HFFc6 (cell line): ENCODE measurements at regions not wholly inside any gene's neighbourhood (a gene's known extent, or its start where the extent isn't known, plus 50 kb on each side); places are given as distances from the start of the nearest gene placed in this dataset.

ENCODE experiments used
- DNase-seq: peaks from one replicate; pipeline ENCODE4 v3.0.0-alpha.2; 2018
- H3K27ac Mint-ChIP-seq: 2 replicates; pipeline ENCODE4 v1.8.0; 2020; ENCODE audit warnings: mild to moderate bottlenecking, mixed read lengths
- H3K27me3 Mint-ChIP-seq: 2 replicates; pipeline ENCODE4 v1.8.0; 2021; ENCODE audit warnings: mild to moderate bottlenecking, moderate library complexity, mixed read lengths; ENCODE audit not compliant: insufficient read depth
- H3K36me3 Mint-ChIP-seq: 2 replicates; pipeline ENCODE4 v1.8.0; 2021; ENCODE audit warnings: low read depth, mixed read lengths
- H3K4me1 Mint-ChIP-seq: 2 replicates; pipeline ENCODE4 v1.8.0; 2020; ENCODE audit warnings: low read depth, mixed read lengths
- H3K4me3 Mint-ChIP-seq: 2 replicates; pipeline ENCODE4 v1.8.0; 2020; ENCODE audit warnings: mild to moderate bottlenecking, moderate library complexity, mixed read lengths
- H3K9me3 Mint-ChIP-seq: 2 replicates; pipeline ENCODE4 v1.8.0; 2020; ENCODE audit warnings: mild to moderate bottlenecking, mixed read lengths
- TF ChIP-seq, protein P1 (sequence below): fragments of 200-600 bp; sonication (generic); IDR thresholded peaks from 2 replicates; pipeline ENCODE4 v1.5.0; 2021; ENCODE audit warnings: antibody characterized with exemption, mild to moderate bottlenecking

DNA sequence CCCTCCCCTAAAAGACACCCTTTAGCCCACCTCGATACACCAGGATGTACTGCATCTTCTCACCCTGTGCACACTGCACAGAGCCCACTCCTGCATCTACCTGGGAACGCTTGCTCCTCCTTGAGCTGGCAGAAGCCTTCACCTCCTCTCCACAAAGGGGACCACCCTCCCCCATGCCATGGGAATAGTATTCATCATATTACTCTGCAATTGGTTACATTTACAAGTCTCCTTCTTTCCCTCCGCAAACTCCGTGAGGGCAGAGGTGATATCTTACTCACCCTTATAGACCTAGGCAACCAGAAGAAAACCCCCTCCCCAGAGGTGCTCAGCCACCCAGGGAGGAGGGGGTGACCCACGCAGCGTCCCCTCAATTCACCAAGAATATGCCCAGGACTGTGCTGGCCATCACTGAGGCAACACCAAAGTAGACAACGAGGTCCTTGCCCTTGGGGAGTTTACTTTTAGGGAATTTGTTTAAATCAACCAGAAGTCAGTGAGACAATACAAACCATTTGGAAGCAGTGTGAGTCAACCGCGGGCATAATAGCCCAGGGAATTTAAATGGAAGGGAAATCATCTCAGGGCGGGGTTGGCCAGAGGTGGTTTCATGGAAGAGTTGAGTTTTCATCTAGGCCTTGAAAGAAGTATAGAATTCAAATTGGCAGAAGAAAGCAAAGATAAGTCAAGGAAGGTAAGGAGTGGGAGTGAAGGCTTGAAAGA lies 214.5 kb downstream of the BARX2 start:
- no peak overlapping the region for H3K4me3 Mint-ChIP-seq
- no peaks in the 10 kb centered on the region for H3K4me1 Mint-ChIP-seq
- no peaks in the 10 kb centered on the region for H3K36me3 Mint-ChIP-seq
- no peak overlapping the region for H3K27ac Mint-ChIP-seq
- TF ChIP-seq, protein P1, sequence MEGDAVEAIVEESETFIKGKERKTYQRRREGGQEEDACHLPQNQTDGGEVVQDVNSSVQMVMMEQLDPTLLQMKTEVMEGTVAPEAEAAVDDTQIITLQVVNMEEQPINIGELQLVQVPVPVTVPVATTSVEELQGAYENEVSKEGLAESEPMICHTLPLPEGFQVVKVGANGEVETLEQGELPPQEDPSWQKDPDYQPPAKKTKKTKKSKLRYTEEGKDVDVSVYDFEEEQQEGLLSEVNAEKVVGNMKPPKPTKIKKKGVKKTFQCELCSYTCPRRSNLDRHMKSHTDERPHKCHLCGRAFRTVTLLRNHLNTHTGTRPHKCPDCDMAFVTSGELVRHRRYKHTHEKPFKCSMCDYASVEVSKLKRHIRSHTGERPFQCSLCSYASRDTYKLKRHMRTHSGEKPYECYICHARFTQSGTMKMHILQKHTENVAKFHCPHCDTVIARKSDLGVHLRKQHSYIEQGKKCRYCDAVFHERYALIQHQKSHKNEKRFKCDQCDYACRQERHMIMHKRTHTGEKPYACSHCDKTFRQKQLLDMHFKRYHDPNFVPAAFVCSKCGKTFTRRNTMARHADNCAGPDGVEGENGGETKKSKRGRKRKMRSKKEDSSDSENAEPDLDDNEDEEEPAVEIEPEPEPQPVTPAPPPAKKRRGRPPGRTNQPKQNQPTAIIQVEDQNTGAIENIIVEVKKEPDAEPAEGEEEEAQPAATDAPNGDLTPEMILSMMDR, result no peak
- H3K9me3 Mint-ChIP-seq, result no peaks in the 10 kb centered on the region
- H3K27me3 Mint-ChIP-seq, result peaks cover 20% of the 10 kb centered on the region
- DNase-seq, result no peak

DNA sequence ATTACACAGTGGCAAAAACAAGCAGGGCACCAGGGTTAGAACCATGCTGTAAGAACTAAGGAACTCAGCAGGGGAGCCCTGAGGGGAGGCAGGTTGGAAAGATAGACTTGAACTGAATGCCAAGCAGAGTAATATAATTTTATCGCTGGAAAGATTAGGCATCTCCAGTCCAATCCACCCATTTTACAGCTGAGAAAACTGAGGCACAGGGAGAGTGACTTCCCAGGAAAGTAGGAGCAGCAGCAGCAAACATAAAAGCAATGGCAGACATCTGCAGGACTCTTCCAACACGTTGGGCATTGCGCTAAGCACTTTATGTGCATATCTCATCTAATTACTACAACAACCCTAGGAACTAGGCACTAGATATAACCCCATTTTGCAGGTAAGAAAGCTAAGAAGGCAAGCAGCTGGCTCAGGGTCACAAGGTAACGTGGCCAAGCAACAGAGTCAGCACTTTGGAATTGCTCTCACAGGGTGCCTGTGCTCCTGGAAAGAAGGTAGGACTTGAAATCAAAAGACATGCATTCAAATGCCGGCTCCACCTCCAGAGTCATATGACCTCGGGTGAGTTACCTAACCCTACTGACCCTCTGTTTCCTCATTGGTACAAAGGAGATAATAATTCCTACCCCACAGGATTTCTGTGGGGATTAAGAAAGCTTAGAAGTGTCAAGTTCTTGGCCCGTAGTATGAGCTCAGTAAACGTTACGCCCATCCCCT lies 215.3 kb downstream of the BARX2 start:
- H3K27ac Mint-ChIP-seq, result no peak overlapping the region
- TF ChIP-seq, protein P1, result no peak
- H3K4me1 Mint-ChIP-seq, result no peaks in the 10 kb centered on the region
- H3K9me3 Mint-ChIP-seq, result no peaks in the 10 kb centered on the region
- H3K27me3 Mint-ChIP-seq, result peaks cover 20% of the 10 kb centered on the region
- H3K4me3 Mint-ChIP-seq, result no peak overlapping the region
- no peaks in the 10 kb centered on the region for H3K36me3 Mint-ChIP-seq
- DNase-seq, result no peak

DNA sequence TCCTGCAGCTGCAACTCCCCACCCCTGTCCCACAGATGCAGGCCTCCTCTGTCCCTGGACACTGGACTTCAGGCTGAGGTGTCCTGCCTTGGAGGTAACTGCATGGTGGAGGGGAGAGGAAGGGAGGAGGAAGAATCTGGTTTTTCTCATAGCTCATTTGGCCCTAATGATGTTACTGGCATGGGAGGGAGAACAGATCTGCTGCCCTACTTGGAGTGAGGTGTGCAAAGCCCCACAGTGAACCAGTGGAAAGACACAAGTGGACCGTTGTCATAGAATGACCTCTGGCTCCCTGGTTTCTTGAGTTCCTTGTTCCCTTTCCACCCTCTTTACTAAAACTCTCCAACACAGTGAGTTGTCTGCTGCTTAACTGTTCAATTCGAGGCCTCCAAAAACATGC lies 215.9 kb downstream of the BARX2 start:
- H3K36me3 Mint-ChIP-seq, result no peaks in the 10 kb centered on the region

DNA sequence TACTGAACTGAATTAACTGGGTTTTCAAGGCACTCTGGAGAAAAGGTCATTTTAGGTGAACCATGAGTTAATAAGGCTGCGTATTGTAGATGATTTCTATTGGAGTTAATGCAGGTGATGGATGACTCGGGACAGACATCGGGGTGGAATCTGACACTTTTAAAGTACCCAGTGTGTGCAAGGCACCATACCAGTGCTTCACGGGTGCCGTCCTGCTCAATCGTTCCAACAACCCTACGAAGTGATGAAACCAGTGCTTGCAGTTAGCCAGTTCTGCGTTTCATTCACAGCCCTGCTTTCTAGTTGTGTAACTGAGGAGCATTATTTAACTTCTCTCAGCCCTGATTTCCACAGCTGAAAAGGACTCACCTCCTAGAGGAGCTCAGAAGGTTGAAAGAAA lies 216.5 kb downstream of the BARX2 start:
- Mint-ChIP-seq H3K4me1 (no peaks in the 10 kb centered on the region), H3K36me3 (no peaks in the 10 kb centered on the region)
- TF ChIP-seq, protein P1, result no peak

More for the DNA sequence above, 215.9 kb downstream of the BARX2 start:
- Mint-ChIP-seq H3K4me1 (no peaks in the 10 kb centered on the region), H3K9me3 (no peaks in the 10 kb centered on the region), H3K27me3 (peaks cover 20% of the 10 kb centered on the region), H3K27ac (no peak overlapping the region), H3K4me3 (no peak overlapping the region)
- no peak for DNase-seq
- TF ChIP-seq, protein P1, result no peak

DNA sequence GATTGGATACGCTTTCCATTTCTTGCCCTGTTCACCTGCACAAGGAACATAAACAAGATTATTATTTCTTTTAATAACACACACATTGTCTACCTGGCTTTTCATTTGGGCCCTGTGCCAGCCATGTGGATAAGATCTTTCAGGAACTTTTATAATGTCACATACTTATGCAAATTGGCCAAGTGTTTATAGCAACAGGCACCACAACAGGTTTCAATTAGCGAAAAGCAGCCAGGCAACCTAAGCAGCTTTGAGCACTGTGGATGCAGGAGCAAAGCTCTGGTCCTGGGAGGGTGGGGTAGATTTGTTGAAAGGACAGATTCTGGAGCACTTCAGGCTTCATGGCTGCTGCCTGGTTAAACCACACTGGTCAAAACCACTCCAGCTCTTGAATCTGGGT lies 217.4 kb downstream of the BARX2 start:
- no peak for DNase-seq
- TF ChIP-seq, protein P1, result no peak
- no peak overlapping the region for H3K27ac Mint-ChIP-seq
- H3K36me3 Mint-ChIP-seq, result no peaks in the 10 kb centered on the region
- no peaks in the 10 kb centered on the region for H3K4me1 Mint-ChIP-seq
- no peaks in the 10 kb centered on the region for H3K9me3 Mint-ChIP-seq
- H3K27me3 Mint-ChIP-seq, result peaks cover 16% of the 10 kb centered on the region
- no peak overlapping the region for H3K4me3 Mint-ChIP-seq

More for the DNA sequence above, 216.5 kb downstream of the BARX2 start:
- no peaks in the 10 kb centered on the region for H3K9me3 Mint-ChIP-seq
- H3K27ac Mint-ChIP-seq, result no peak overlapping the region
- H3K27me3 Mint-ChIP-seq, result peaks cover 21% of the 10 kb centered on the region
- H3K4me3 Mint-ChIP-seq, result no peak overlapping the region
- DNase-seq, result no peak
